ENCODE measurements at regions not wholly inside any gene's neighbourhood (a gene's known extent, or its start where the extent isn't known, plus 50 kb on each side); places are given as distances from the start of the nearest gene placed in this dataset.

GRCh38 chr17:52388941-52389340 is 230.4 kb upstream of the CA10 start:
- DNase-seq (ENCODE audit: low spot score) = no peak

DNA sequence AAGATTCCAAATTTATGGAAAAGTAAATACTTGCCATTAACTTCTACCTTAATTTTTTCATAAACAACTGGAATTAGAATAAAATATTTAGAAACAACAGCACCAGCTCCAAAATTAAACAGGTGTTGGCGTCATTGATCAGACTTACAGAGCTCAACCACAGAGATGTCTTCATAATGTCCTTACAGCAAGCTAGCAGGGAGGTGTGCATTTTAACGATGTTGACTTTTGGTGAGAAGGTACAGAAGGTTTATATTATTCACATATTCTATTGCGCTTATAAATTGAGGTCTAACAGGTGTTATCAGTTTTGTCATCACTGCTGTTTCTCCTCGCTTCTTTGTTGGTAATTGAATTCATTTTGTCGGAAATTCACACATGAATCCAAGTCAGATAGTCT is 226.2 kb upstream of the CA10 start:
- DNase-seq (ENCODE audit: low spot score) = no peak

GRCh38 chr17:52383493-52384100 is 225.1 kb upstream of the CA10 start:
- peak; percentile 6 for DNase-seq (ENCODE audit: low spot score)

GRCh38 chr17:52378860-52379259 is 220.3 kb upstream of the CA10 start:
- no peak for DNase-seq (ENCODE audit: low spot score)

GRCh38 chr17:52376137-52376536 is 217.6 kb upstream of the CA10 start:
- no peak for DNase-seq (ENCODE audit: low spot score)

DNA sequence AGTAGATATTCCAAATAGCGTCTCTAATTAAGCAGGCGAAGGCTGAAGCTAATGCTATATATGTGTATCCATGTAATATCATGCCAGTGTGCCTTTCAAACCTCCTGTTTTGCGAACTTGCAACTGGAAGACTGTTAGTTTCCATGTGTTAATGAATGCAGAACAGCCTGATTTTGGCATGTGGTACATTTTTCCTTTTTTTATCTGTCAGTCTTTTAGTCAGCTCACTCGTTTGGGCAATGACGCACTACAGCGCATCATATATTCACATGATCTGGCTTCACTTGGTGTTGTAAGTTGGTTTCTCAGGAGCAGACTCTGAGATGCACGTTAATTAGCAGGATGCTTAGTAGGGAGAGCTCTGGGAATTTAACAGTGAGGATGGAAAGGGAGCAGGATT is 210.4 kb upstream of the CA10 start:
- no peak for DNase-seq (ENCODE audit: low spot score)

- DNase-seq (ENCODE audit: low spot score) = no peak
These were observed 199.3 kb upstream of the CA10 start for GRCh38 chr17:52357854-52358253.

DNA sequence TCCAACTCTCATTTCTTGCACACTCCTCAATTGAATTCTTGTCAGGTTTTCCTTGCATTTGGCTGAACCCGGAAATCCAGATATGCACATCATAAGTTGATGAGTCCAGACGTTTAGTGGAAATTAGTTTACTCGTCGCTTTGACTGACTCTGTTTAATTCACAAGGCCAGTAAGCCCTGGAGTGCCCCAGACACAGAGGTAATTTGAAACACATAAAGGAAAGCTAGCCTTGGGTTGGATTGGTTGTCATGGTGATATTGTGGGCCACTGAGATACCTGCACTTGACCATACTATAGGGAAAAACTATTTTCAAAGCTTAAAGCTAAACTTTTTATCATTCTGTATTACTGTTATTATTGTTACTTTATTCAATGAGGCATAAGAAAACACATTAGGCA is 178.3 kb upstream of the CA10 start:
- DNase-seq (ENCODE audit: low spot score) = no peak

GRCh38 chr17:52306314-52306713 is 147.8 kb upstream of the CA10 start:
- no peak for DNase-seq (ENCODE audit: low spot score)

DNA sequence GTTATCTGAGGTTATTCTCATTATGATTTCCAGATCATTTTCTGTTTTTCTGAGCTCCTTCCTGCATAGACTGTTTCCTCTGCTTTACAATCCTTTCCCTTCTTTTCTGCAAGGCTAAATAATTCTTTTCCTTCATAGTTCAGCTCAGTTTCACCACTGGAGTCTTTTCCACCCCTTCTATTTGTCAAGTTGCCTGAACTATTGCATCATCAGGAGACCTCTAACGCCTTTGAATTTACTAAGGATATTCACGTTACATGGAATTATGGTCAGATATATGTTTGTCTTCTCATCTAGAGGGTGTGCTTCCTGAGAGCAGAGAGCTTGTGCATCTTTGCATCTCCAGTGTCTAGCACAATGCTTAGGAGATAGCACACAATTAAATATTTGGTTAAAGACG is 140.4 kb upstream of the CA10 start:
- no peak for DNase-seq (ENCODE audit: low spot score)

GRCh38 chr17:52297230-52298010 is 138.9 kb upstream of the CA10 start:
- DNase-seq (ENCODE audit: low spot score) = no peak

- DNase-seq (ENCODE audit: low spot score) = no peak
These were observed 135.8 kb upstream of the CA10 start for GRCh38 chr17:52294301-52294700.

GRCh38 chr17:52287611-52288010 is 129.1 kb upstream of the CA10 start:
- no peak for DNase-seq (ENCODE audit: low spot score)

DNA sequence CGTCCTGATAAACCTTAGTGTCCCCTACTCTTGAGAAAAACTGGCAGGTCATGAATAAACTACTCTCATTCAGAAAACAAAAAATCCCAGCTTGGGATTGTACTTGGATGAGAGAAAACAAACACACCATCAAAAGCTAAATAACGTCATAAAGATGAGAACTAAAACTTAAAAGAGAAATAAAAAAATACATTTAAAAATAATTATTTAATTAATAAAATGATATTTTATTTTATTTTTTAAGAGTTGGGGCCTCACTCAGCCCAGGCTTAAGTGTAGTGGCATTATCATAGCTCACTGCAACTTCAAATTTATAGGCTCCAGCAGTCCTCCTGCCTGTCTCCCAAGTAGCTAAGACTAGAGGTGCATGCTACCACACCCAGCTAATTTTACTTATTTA is 125.4 kb upstream of the CA10 start:
- no peak for DNase-seq (ENCODE audit: low spot score)

DNA sequence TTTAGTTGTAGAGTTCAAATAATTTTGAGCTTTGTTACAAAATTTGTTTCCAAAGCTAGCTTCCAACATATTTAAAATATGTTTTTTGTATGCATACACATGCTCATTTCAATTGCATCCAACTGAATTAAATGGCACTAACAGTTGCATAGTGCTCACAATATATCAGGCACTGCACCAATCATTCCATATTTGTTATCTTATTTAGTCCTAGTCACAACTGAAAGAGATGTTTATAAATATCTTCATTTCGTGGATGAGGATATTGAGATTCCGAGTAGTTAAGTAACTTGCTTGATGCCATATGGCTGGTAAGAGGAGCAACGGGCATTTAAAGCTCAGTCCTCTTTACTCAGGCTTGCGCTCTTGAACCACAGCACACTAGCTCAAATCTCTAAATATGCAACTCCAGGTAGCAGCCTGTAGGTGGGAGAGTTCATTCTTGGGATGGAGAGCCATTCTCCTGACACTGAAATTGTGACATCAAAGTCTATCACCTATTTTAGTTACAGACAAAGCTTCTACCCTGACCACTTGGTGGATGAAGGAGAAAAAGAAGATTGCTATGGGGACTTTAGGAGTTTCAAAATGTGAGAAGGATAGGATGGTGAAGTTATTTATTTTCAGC is 118.0 kb upstream of the CA10 start:
- DNase-seq (ENCODE audit: low spot score) = no peak

DNA sequence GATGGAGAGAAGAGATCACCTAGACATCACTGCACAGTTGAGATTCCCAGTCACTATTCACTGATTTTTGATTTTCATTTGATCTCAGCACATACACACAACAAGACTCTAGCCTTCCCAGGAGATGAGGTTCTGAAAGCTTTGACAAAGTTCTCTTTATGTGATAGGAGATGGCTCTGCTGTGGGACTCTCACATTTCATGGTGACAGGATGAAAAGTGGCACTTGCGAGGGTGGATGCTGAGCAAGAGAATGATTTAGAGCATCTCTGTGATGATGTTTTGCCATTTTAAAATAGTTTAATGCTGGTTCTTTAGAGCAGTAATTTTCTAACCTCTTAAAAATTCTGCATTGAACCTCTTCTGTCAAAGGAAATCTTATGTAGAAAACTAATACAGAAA is 113.3 kb upstream of the CA10 start:
- no peak for DNase-seq (ENCODE audit: low spot score)

GRCh38 chr17:52255347-52255746 is 96.8 kb upstream of the CA10 start:
- no peak for DNase-seq (ENCODE audit: low spot score)

DNA sequence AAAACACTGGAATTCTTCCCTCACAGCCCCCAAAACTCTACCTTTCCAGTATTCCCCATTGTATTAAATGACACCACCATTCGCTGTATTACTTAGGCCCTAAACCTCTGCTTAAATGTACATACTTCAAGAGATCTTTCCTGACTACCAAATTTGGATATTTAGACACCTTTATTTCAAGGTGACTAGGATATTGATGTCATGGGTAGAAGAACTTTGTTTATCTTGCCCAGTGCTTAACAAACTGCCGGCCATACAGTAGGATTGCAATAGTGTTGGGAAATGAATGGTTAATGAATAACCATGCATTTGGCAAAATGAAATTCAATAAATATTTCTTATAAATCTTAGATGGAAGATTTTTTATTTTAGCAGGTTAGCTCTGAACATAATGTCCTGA is 86.2 kb upstream of the CA10 start:
- no peak for DNase-seq (ENCODE audit: low spot score)

GRCh38 chr17:52242268-52242667 is 83.8 kb upstream of the CA10 start:
- no peak for DNase-seq (ENCODE audit: low spot score)

DNA sequence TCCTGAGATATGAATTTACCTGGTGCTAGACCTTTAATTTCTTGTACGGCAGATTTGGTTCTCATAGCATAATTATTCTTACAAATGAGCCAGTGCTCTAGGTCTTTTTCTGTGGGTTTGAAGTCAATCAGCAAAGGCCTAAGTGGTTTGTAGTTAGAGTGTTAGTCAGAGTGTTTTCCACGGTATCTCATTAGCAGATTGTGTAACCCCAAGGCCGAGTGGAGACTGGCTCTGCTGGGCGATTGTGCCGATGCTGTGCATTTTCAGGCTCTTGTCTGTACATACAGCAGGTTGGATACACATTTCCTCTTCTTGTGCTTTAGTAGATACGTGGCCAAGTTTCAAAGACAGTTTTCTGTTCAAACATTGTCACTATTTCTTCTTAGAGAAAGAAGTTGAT is 78.6 kb upstream of the CA10 start:
- DNase-seq (ENCODE audit: low spot score) = no peak

- DNase-seq (ENCODE audit: low spot score) = no peak
These were observed 77.0 kb upstream of the CA10 start for GRCh38 chr17:52235516-52235915.

- no peak for DNase-seq (ENCODE audit: low spot score)
These were observed 75.1 kb upstream of the CA10 start for GRCh38 chr17:52233632-52234031.

GRCh38 chr17:52233176-52233575 is 74.7 kb upstream of the CA10 start:
- DNase-seq (ENCODE audit: low spot score) = no peak

DNA sequence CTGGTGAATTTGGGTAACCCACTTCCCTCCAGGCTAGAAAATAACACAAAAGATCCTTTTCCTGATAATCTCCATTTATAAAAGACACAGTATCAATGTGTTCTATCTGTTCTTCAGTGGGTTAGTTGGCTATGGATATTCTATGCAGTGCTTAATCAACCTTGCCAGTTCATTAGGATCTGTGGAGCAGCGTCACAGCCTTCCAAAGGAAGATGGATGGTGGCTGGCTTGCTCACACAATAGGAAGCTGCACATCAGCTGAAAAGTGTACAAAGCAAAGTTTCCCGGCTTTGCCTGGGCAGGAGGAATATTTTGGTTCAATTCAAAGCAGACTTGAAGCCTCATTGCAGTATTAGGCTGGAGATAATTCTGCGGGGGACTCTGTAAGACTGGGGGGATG is 70.3 kb upstream of the CA10 start:
- no peak for DNase-seq (ENCODE audit: low spot score)
